Naive B cell (primary cell): ENCODE measurements at regions not wholly inside any gene's neighbourhood (a gene's known extent, or its start where the extent isn't known, plus 50 kb on each side); places are given as distances from the start of the nearest gene placed in this dataset.
A peak's percentile ranks its signal among the peaks of the same experiment; 100 is the strongest.

Source experiments
- ATAC-seq, 2 donors: fragments of 150-1000 bp; cut with Tn5 transposase; 2 replicates each; pipeline ENCODE4 v1.10.0; 2021; ENCODE audit warnings: low read depth in 2 of 2, mild to moderate bottlenecking in 2 of 2, moderate library complexity in 2 of 2
- DNase-seq: peaks from one replicate; pipeline ENCODE4 v3.0.0; 2022
- H3K27ac Mint-ChIP-seq, 6 donors: one replicate each; pipeline ENCODE4 v1.8.0; 2020 to 2022; ENCODE audit warnings: mild to moderate bottlenecking in 6 of 6, mixed read lengths in 6 of 6, moderate library complexity in 5 of 6, inconsistent platforms in 2 of 6
- H3K27me3 Mint-ChIP-seq, 3 donors: one replicate each; pipeline ENCODE4 v1.8.0; 2021 to 2022; ENCODE audit warnings: mixed read lengths in 3 of 3, mild to moderate bottlenecking in 1 of 3
- H3K36me3 Mint-ChIP-seq, 2 donors: one replicate each; pipeline ENCODE4 v1.8.0; 2020 to 2022; ENCODE audit warnings: mixed read lengths in 2 of 2, inconsistent platforms in 1 of 2, mild to moderate bottlenecking in 1 of 2
- H3K4me1 Mint-ChIP-seq, 3 donors: one replicate each; pipeline ENCODE4 v1.8.0; 2020 to 2022; ENCODE audit warnings: mixed read lengths in 3 of 3, inconsistent platforms in 1 of 3, mild to moderate bottlenecking in 1 of 3, moderate library complexity in 1 of 3
- H3K4me3 Mint-ChIP-seq, 8 donors: one replicate each; pipeline ENCODE4 v1.8.0; 2020 to 2022; ENCODE audit warnings: mild to moderate bottlenecking in 8 of 8, mixed read lengths in 8 of 8, moderate library complexity in 8 of 8, inconsistent platforms in 2 of 8
- H3K9me3 Mint-ChIP-seq, 7 donors: one replicate each; pipeline ENCODE4 v1.8.0; 2020 to 2022; ENCODE audit warnings: mixed read lengths in 7 of 7, mild to moderate bottlenecking in 5 of 7, inconsistent platforms in 2 of 7, moderate library complexity in 1 of 7

DNA sequence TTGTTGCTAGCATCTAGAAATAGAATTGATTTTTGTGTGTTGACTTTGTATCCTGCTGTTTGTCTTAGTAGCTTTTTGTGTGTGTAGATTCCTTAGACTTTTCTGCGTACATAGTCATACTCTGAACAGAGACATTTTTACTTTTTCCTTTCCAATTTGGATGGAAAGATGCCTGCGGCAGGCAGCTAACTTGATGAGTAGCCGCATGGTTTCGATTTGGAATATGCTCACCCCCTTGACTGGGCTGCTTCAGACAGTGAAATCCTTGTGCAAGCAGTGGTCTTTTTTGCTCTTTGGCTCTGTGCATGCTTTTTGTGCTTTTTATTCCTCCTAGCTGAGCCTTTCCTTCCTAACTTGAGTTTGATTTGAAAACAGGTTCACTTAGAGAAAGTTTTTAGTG, 71.8 kb downstream of the HHEX start:
- Mint-ChIP-seq H3K4me1 (peaks cover 48 to 56% (median 49%) of the 10 kb centered on the region in 3 donors), H3K27me3 (no peaks in the 10 kb centered on the region), H3K36me3 (no peaks in the 10 kb centered on the region), H3K27ac (peak overlapping the region in 3 of 6 donors; percentile 38 to 45 (median 39)), H3K9me3 (peaks cover 0 to under 1% (median 0%) of the 10 kb centered on the region in 7 donors), H3K4me3 (no peak overlapping the region)
- DNase-seq (no peak), ATAC-seq (no peak)

DNA sequence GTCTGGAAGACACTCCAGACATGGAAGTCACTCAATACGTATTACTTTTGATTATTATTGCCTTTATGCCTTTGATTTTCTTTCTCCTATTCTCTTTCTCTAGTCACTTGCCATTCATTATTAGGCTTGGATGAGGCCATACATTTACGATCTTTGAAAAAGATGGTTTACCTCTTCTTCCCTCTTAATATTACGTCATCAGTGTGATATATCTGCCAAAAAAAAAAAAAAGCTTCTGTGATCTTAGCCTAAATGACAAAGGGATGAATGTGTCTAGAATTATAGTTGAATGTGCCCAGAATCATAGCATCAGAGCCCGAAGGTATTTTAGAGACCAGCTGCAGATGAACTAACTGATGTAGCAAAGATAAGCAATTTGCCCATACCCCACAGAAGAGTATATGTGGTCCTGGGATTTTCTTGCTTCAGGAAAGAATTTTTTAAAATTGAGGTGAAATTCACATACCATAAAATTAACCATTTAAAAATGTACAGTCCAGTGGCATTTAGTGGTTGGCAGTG, 73.9 kb downstream of the HHEX start:
- Mint-ChIP-seq H3K4me1 (peaks cover 30 to 38% (median 32%) of the 10 kb centered on the region in 3 donors), H3K9me3 (peaks cover 7 to 19% (median 13%) of the 10 kb centered on the region in 7 donors), H3K36me3 (peaks cover 0 to 14% of the 10 kb centered on the region in 2 donors), H3K4me3 (peak overlapping the region in 1 of 8 donors; percentile 10), H3K27me3 (no peaks in the 10 kb centered on the region), H3K27ac (no peak overlapping the region)
- ATAC-seq (no peak), DNase-seq (no peak)

GRCh38 chr10:92766451-92766850, 76.7 kb downstream of the HHEX start:
- no peak for DNase-seq
- Mint-ChIP-seq H3K9me3 (peaks cover 10 to 31% (median 22%) of the 10 kb centered on the region in 7 donors), H3K4me3 (no peak overlapping the region), H3K27ac (peak overlapping the region in 1 of 6 donors; percentile 69), H3K4me1 (peaks cover 14 to 16% (median 15%) of the 10 kb centered on the region in 3 donors), H3K36me3 (peaks cover 7 to 23% of the 10 kb centered on the region in 2 donors), H3K27me3 (no peaks in the 10 kb centered on the region)
- no peak for ATAC-seq

DNA sequence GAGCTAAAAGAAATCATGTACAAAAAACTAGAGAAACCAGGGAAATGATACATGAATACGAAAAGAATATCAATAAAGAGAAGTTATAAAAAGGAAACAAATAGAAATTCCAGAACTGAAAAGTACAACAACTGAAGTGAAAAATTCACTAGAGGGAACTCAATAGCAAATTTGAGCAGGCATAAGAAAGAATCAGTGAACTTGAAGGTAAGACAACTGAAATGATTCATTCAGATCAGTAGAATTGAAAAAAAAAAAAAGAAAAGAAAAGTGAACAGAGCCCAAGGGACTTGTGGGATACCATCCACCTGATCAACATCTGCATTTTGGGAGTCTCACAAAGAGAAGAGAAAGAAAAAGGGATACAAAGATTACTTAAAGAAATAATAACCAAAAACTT, 78.3 kb downstream of the HHEX start:
- ATAC-seq (no peak), DNase-seq (no peak)
- Mint-ChIP-seq H3K4me1 (peaks cover 6 to 9% (median 9%) of the 10 kb centered on the region in 3 donors), H3K9me3 (peaks cover 10 to 31% (median 22%) of the 10 kb centered on the region in 7 donors), H3K4me3 (no peak overlapping the region), H3K36me3 (peaks cover 7 to 23% of the 10 kb centered on the region in 2 donors), H3K27ac (no peak overlapping the region), H3K27me3 (no peaks in the 10 kb centered on the region)

GRCh38 chr10:92773776-92774175, 74.5 kb upstream of the EXOC6 start:
- ATAC-seq: no peak
- Mint-ChIP-seq H3K27me3 (peaks cover 0 to 3% (median 0%) of the 10 kb centered on the region in 3 donors), H3K27ac (peak overlapping the region in 3 of 6 donors; percentile 8 to 51 (median 19))

DNA sequence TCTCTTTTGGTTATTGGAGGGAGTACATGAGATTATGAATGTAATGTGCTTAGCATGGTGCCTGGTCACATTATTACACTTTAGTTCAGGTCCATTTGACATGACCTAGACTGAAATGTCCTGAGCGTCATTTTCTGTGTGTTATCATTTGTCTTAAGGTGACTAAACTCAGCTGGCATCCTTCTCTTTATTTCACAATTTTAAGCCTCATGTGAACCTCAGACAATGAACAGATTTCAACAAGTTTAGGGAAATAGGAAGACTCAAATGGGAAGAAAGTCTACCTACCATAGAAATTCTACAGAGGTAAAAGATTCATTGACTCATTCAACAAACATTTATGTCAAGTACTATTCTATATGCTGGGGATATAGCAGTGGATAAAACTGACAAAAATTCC, 70.2 kb upstream of the EXOC6 start:
- Mint-ChIP-seq H3K36me3 (no peaks in the 10 kb centered on the region), H3K9me3 (no peaks in the 10 kb centered on the region), H3K4me3 (no peak overlapping the region), H3K27me3 (peaks cover 0 to 3% (median 0%) of the 10 kb centered on the region in 3 donors), H3K27ac (no peak overlapping the region), H3K4me1 (peaks cover 12 to 21% (median 18%) of the 10 kb centered on the region in 3 donors)
- ATAC-seq: no peak
- DNase-seq: no peak

More at GRCh38 chr10:92773776-92774175, 74.5 kb upstream of the EXOC6 start:
- Mint-ChIP-seq H3K4me3 (no peak overlapping the region), H3K9me3 (peaks cover 3 to 13% (median 7%) of the 10 kb centered on the region in 7 donors), H3K36me3 (peaks cover 7 to 9% of the 10 kb centered on the region in 2 donors), H3K4me1 (peaks cover 10 to 12% (median 11%) of the 10 kb centered on the region in 3 donors)
- DNase-seq: no peak

DNA sequence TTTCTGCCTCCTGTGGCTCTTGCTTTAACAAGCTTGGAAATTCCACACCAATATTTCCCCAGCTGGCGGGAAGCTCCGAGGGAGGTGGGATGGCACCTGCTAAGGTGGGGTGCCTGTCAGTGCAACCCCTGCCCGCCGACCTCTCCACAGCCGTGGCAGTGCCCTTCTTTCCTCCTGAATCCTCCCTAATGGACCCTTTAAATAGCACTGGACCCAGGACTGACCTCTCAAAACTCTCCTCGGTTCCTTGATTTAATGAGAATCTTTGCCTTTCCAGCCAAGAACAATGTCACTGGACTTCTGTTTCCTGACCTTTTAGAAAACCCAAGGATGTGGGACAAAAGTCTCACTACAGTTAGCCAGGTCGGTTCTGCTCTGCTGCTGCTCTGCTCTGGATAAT, 63.2 kb upstream of the EXOC6 start:
- ATAC-seq: no peak
- DNase-seq: no peak

DNA sequence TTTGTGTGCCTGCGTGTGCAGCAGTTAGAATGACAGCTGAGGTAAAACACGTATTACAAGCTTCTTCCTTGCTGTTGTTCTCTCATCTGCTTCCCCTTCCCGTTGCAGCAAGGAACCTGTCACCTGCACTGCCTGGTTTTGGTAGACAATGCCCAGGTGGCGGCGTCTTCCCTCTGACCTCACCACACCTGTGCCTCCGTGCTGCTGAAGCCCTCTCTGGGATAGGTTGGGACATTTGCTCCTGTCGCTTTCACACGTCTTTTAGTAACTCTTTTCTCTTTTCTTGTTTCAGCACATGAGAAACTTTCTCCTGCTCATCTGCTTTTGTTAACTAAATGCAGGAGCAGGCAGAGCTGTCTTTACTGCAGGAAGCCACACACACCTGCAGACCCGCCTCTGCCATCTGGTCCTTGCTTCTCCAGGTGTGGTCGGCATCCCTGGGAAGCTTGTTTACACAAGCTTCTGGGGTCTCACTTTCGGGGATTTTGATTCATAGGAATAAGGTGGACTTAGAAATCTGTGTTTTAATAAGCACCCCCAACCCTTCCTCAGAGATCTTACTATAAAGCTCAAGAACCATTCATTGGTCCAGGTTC, 60.7 kb upstream of the EXOC6 start:
- no peaks in the 10 kb centered on the region for H3K36me3 Mint-ChIP-seq
- peak overlapping the region in 4 of 8 donors; percentile 40 to 81 (median 54) for H3K4me3 Mint-ChIP-seq
- DNase-seq (peak; percentile 14), ATAC-seq (peak; percentile 7 to 29)
- H3K27me3 Mint-ChIP-seq: no peaks in the 10 kb centered on the region
- peak overlapping the region; percentile 26 to 95 (median 58) for H3K27ac Mint-ChIP-seq
- no peaks in the 10 kb centered on the region for H3K9me3 Mint-ChIP-seq
- peaks cover 29 to 50% (median 45%) of the 10 kb centered on the region in 3 donors for H3K4me1 Mint-ChIP-seq

More for the DNA sequence above, 63.2 kb upstream of the EXOC6 start:
- Mint-ChIP-seq H3K4me3 (peak overlapping the region in 1 of 8 donors; percentile 25), H3K27ac (peak overlapping the region in 1 of 6 donors; percentile 26), H3K27me3 (no peaks in the 10 kb centered on the region), H3K36me3 (no peaks in the 10 kb centered on the region), H3K9me3 (no peaks in the 10 kb centered on the region), H3K4me1 (peaks cover 24 to 50% (median 44%) of the 10 kb centered on the region in 3 donors)

- no peaks in the 10 kb centered on the region for H3K36me3 Mint-ChIP-seq
- H3K9me3 Mint-ChIP-seq: peaks cover 0 to 1% (median 0%) of the 10 kb centered on the region in 7 donors
- no peaks in the 10 kb centered on the region for H3K27me3 Mint-ChIP-seq
- H3K4me1 Mint-ChIP-seq: peaks cover 30 to 46% (median 45%) of the 10 kb centered on the region in 3 donors
- peak overlapping the region in 3 of 6 donors; percentile 43 to 90 (median 71) for H3K27ac Mint-ChIP-seq
- DNase-seq (peak; percentile 33), ATAC-seq (peak; percentile 71 to 78)
- peak overlapping the region in 4 of 8 donors; percentile 36 to 59 (median 48) for H3K4me3 Mint-ChIP-seq
These were observed 59.3 kb upstream of the EXOC6 start for GRCh38 chr10:92789067-92789466.

- Mint-ChIP-seq H3K36me3 (no peaks in the 10 kb centered on the region), H3K27ac (peak overlapping the region; percentile 63 to 98 (median 98)), H3K4me1 (peaks cover 28 to 44% (median 43%) of the 10 kb centered on the region in 3 donors), H3K27me3 (no peaks in the 10 kb centered on the region), H3K4me3 (peak overlapping the region in 5 of 8 donors; percentile 12 to 86 (median 69)), H3K9me3 (peaks cover 0 to 1% (median 0%) of the 10 kb centered on the region in 7 donors)
- ATAC-seq (no peak), DNase-seq (no peak)
These were observed 58.5 kb upstream of the EXOC6 start for GRCh38 chr10:92789786-92790185.

- peak; percentile 77 to 80 for ATAC-seq
- Mint-ChIP-seq H3K27ac (peak overlapping the region; percentile 93 to 98 (median 98)), H3K4me3 (peak overlapping the region in 7 of 8 donors; percentile 51 to 86 (median 76)), H3K36me3 (no peaks in the 10 kb centered on the region), H3K9me3 (peaks cover 0 to 1% (median 0%) of the 10 kb centered on the region in 7 donors), H3K27me3 (no peaks in the 10 kb centered on the region), H3K4me1 (peaks cover 28 to 44% (median 43%) of the 10 kb centered on the region in 3 donors)
- peak; percentile 55 for DNase-seq
These were observed 57.9 kb upstream of the EXOC6 start for GRCh38 chr10:92790440-92790839.

GRCh38 chr10:92792661-92793060, 55.7 kb upstream of the EXOC6 start:
- Mint-ChIP-seq H3K4me1 (peaks cover 24 to 35% (median 30%) of the 10 kb centered on the region in 3 donors), H3K27me3 (no peaks in the 10 kb centered on the region), H3K36me3 (no peaks in the 10 kb centered on the region), H3K27ac (no peak overlapping the region), H3K9me3 (peaks cover 0 to 4% (median 0%) of the 10 kb centered on the region in 7 donors), H3K4me3 (no peak overlapping the region)
- DNase-seq (no peak), ATAC-seq (no peak)
